ENCODE measurements at regions not wholly inside any gene's neighbourhood (a gene's known extent, or its start where the extent isn't known, plus 50 kb on each side); places are given as distances from the start of the nearest gene placed in this dataset.
A peak's percentile ranks its signal among the peaks of the same experiment; 100 is the strongest.

DNA sequence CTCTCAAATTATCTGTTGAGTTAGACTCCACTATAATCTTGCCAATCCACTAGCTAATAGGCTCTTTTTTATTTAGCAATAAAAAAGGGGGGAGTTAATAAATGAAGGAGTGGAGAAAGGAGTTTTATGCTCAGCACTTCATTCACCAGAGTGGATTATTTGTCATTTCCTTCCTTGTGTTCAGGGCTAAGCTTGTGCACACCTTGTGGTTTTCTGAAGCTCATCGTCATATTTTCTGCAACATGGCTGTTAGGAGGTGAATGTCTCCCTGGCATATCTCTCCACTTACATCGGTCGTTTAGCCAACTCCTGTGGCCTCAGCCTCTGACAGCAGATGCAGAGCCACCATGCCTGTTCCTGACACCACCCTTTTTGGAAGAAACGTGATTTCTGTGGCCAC, 83.9 kb upstream of the MTNR1B start:
- no peak overlapping the region for H3K4me3 ChIP-seq (ENCODE audit: low read depth, low read length)

DNA sequence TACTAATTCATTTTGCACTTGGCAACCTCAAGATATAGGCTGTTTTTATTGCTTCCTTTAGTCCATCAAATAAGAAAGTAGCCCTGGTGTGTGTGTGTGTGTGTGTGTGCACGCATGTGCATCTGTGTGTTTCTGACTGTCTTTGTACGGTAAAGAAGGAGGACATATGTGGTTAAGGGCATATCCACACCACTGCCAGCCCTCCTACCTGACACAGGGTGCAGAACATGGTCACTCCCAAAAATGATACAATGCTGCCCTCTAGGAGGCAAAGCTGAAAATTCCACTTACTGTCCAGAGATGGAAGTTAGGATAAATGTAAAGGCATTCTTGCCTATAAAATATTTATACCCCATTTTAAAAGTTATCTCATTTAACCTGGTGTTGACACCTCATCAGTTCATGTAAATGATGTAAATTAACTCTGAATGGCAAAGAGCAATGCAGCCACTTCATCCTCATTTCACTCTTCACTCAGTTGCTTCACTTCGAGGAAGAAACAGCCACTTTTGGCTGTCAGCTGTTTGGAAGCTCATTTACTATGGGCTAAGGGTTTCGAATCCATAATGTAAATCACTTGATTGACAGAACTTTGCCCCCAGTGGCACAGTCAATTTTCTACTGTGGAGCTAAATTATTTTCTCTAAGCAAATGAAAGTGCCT, 83.1 kb upstream of the MTNR1B start:
- TF ChIP-seq, protein P1, sequence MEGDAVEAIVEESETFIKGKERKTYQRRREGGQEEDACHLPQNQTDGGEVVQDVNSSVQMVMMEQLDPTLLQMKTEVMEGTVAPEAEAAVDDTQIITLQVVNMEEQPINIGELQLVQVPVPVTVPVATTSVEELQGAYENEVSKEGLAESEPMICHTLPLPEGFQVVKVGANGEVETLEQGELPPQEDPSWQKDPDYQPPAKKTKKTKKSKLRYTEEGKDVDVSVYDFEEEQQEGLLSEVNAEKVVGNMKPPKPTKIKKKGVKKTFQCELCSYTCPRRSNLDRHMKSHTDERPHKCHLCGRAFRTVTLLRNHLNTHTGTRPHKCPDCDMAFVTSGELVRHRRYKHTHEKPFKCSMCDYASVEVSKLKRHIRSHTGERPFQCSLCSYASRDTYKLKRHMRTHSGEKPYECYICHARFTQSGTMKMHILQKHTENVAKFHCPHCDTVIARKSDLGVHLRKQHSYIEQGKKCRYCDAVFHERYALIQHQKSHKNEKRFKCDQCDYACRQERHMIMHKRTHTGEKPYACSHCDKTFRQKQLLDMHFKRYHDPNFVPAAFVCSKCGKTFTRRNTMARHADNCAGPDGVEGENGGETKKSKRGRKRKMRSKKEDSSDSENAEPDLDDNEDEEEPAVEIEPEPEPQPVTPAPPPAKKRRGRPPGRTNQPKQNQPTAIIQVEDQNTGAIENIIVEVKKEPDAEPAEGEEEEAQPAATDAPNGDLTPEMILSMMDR (IDR thresholded peaks at IDR 0.05; ENCODE audit: low read depth, low read length) = peak; percentile 61
- H3K4me3 ChIP-seq (ENCODE audit: low read depth, low read length) = no peak overlapping the region

More for the DNA sequence above, 83.9 kb upstream of the MTNR1B start:
- TF ChIP-seq, protein P1 (IDR thresholded peaks at IDR 0.05; ENCODE audit: low read depth, low read length) = no peak

DNA sequence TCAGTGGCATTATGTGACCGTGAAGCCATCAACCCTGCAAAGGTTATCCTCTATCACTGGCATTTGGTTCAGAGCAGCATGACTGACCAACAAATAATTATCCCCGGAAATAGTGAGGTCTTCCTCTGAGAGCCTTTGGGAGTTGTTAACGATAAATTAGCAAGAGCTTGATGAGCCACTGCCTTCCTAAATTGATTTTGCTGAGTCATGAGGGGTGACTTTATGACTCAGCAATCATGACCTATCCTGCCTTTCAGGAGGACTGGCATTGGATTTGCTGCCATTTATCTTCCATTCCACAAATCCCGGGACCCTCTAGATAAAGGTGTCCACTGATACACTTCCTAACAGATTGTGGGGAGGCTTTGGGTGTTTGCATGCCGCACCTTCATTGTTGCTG, 80.8 kb upstream of the MTNR1B start:
- H3K4me3 ChIP-seq (ENCODE audit: low read depth, low read length) = no peak overlapping the region
- TF ChIP-seq, protein P1 (IDR thresholded peaks at IDR 0.05; ENCODE audit: low read depth, low read length) = no peak

DNA sequence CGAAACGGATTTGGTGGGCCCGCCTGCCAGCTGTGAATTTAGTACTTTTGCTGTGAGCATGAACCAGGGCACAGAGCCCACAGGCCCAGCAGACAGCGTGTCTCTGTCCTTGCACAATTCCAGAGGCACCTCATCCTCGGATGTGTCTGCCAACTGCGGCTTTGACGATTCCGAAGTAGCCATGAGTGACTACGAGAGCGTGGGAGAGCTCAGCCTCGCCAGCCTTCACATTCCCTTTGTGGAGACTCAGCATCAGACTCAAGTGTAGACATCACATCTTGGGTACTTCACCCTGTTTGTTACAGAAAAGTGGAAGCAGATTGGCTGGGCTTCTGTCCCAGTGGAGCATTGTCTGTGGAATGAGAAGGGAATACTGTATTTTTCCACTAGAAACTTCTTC, 78.6 kb upstream of the MTNR1B start:
- TF ChIP-seq, protein P1 (IDR thresholded peaks at IDR 0.05; ENCODE audit: low read depth, low read length) = no peak
- no peak overlapping the region for H3K4me3 ChIP-seq (ENCODE audit: low read depth, low read length)

DNA sequence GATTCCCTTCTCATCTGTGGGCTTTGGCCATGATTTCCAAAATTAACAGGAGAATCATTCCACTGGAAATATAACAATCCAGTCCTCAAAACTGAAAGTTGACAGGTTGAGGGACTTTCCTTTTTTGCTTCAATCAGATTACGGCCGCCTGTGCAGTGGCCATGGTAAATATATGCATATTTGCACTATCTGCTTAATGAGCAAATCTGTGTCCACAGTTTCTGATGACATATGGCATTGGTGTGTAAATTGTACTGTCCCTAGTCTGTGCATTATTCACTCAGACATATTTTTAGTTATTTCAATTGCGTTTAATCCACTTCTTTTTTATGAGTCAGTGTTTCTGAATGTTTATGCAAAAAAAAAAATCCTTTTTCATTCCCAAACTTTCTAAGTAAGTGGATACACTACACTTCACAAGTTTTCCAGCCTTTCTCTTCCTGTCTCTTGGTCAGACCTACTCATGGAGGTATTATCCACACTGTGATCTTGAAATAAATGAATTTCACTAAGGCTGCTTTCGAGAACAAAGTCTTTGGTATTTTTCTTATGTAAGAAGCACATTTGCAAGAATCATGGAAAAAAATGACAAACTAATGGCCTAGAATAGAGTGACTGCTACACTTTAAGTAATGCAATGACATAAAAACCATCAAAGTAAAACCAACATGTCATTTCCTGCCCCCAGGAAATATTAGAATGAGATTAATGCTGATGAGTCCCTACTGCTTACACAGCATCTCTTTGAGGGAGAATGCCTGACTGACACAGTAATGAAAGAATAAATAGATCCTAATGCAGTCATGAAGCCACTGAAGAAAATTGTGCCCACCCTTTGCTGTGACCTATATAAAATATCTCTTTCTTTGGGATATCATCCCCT, 76.4 kb upstream of the MTNR1B start:
- TF ChIP-seq, protein P1 (IDR thresholded peaks at IDR 0.05; ENCODE audit: low read depth, low read length) = no peak
- H3K4me3 ChIP-seq (ENCODE audit: low read depth, low read length) = no peak overlapping the region

DNA sequence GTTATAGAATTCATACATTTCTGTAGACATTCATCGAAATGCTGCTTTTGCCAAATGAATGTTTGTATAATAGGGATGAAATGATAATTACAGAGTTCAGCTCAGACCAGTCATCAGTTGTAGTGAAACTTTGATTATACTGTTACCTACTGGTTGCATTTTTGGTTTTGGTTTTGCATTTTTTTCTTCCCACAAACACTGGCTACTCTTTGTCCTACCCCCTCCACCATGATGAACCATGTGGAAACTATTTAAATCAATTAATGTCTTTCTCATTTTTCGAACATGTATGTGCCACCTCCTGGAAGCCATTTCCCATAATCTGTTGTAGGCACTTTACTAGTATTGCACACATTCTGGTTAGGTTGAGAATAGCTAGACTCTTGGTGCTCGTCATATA, 75.3 kb upstream of the MTNR1B start:
- TF ChIP-seq, protein P1 (IDR thresholded peaks at IDR 0.05; ENCODE audit: low read depth, low read length) = no peak

DNA sequence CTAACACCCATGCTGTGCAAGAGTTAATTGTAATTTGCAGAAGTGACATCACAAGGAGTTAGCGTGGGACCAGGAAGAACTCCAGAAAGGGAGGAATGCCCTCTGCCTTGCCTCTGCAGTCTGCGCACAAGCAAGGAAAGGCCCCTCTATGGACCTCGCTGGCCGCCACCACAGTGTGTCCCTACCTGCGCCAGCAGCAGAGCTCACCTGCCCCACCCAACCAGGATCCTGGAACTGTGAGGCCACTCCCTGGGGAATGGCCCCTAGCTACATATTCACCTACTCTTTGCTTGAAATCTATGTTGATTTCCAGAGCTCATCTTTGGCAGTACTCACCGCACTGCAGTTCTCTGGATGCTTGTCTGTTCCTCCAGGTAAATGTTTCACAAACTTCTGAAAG, 72.0 kb upstream of the MTNR1B start:
- TF ChIP-seq, protein P1 (IDR thresholded peaks at IDR 0.05; ENCODE audit: low read depth, low read length) = no peak
- H3K4me3 ChIP-seq (ENCODE audit: low read depth, low read length) = no peak overlapping the region

More for the DNA sequence above, 75.3 kb upstream of the MTNR1B start:
- H3K4me3 ChIP-seq (ENCODE audit: low read depth, low read length) = no peak overlapping the region
